ENCODE measurements at regions not wholly inside any gene's neighbourhood (a gene's known extent, or its start where the extent isn't known, plus 50 kb on each side); places are given as distances from the start of the nearest gene placed in this dataset.

DNA sequence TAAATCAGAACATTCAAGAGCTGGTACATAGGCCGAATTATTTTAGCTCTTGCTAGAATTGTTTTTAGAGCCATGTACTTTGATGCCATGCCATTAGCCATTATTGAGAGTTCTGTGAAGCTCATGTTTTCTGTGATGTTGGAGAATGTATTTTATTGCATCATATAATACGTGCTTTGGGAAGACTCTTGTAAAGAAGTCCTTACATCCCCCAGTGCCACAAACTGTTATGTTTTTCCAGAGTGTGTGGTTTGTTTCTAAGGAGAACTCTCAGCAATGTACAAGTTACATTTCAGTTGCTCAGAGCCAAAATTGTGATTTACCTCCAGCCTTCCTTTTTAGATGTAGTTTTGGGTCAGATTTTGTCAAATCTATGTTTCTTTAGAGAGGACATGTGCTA lies 148.6 kb downstream of the HAUS1 start:
- H4K20me1 ChIP-seq (replicated peaks; ENCODE audit: control insufficient read depth, insufficient read depth, low read length) = no peaks in the 10 kb centered on the region; the same call in 1 of the 2 replicates
- POLR2A ChIA-PET = interaction anchor here (1.5 kb wide), 1 partner anchor 13 kb away, joined by 3 read pairs; no protein-coding TSS in a partner anchor
- TF ChIP-seq MTA1 (IDR thresholded peaks at IDR 0.05; ENCODE audit: borderline replicate concordance) = no peak
- intact Hi-C loops (cut with micrococcal nuclease) (no loop called here), in situ Hi-C loops (cut with MboI) (no loop called here)
- no TSS peak for BruUV-seq (replicated peaks)
- WGBS (ENCODE audit: insufficient coverage, low coverage, missing lambda C conversion rate) = 87% methylated on average over 2 of the region's 2 CpGs
- no peak overlapping the region for H3K4me3 ChIP-seq
- no peak overlapping the region for H3K9ac ChIP-seq (ENCODE audit: insufficient read depth in 1 of 2, low read depth in 2 of 2, low read length in 2 of 2)
- CTCF ChIA-PET (ENCODE audit: low intra/inter-chr PET ratio) = no interaction called here
- no peaks in the 10 kb centered on the region for H3K27me3 ChIP-seq (ENCODE audit: control insufficient read depth in 2 of 2, insufficient read depth in 2 of 2, low read length in 2 of 2)
- H3K36me3 ChIP-seq (ENCODE audit: control insufficient read depth, insufficient read depth, low read length) = peaks cover 19% of the 10 kb centered on the region
- peaks cover 4 to 6% of the 10 kb centered on the region in 2 experiments; a peak in 3 of 5 replicates for H3K4me1 ChIP-seq (replicated peaks in 1 of 2; ENCODE audit: control insufficient read depth in 2 of 2, insufficient read depth in 2 of 2, low read length in 2 of 2)
- no peaks in the 10 kb centered on the region for H3K9me3 ChIP-seq (replicated peaks; ENCODE audit: control insufficient read depth, insufficient read depth, low read depth, low read length)
- no peak for FAIRE-seq
- DNase-seq (ENCODE audit: extremely low read depth in 1 of 4, low spot score in 3 of 4) = no peak
- no peak overlapping the region for H3K27ac ChIP-seq (ENCODE audit: extremely low read depth, low read depth, low read length)
- no peaks in the 10 kb centered on the region for H3K9me1 ChIP-seq (ENCODE audit: control insufficient read depth, insufficient read depth, low read length)
- no peak overlapping the region for H3K4me2 ChIP-seq (ENCODE audit: insufficient read depth, low read length)
- peaks cover 16% of the 10 kb centered on the region for H3K79me2 ChIP-seq (ENCODE audit: control insufficient read depth, insufficient read depth, low read length)
- H2AFZ ChIP-seq (ENCODE audit: low read depth, low read length) = no peak overlapping the region
- ATAC-seq = no peak

DNA sequence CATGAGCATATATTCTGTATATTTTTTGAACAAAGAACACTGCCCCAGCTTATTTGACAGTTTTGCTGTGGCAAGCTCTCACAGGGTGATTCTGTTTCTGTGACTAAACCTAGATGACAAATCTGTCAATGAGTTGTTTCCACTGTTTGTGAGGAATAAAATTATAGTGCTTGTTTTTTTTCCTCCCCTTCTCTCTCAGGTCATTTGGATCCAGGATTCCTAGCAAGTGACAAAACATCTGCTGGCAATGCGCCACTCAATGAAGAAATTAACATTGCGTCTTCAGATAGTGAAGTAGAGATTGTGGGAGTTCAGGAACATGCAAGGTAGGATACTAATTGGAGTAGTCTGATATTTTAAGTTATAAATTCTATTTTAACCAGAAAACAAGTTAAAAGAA lies 149.3 kb downstream of the HAUS1 start:
- 90% methylated on average over 2 of the region's 2 CpGs for WGBS (ENCODE audit: insufficient coverage, low coverage, missing lambda C conversion rate)
- CTCF ChIA-PET (ENCODE audit: low intra/inter-chr PET ratio) = no interaction called here
- no peaks in the 10 kb centered on the region for H3K9me3 ChIP-seq (replicated peaks; ENCODE audit: control insufficient read depth, insufficient read depth, low read depth, low read length)
- H3K9ac ChIP-seq (ENCODE audit: insufficient read depth in 1 of 2, low read depth in 2 of 2, low read length in 2 of 2) = no peak overlapping the region
- POLR2A ChIA-PET = no interaction called here
- DNase-seq (ENCODE audit: extremely low read depth in 1 of 4, low spot score in 3 of 4) (no peak), ATAC-seq (no peak), FAIRE-seq (no peak)
- H3K27ac ChIP-seq (ENCODE audit: extremely low read depth, low read depth, low read length) = no peak overlapping the region
- intact Hi-C loops (cut with micrococcal nuclease) (no loop called here), in situ Hi-C loops (cut with MboI) (no loop called here)
- no peaks in the 10 kb centered on the region for H3K27me3 ChIP-seq (ENCODE audit: control insufficient read depth in 2 of 2, insufficient read depth in 2 of 2, low read length in 2 of 2)
- no peak overlapping the region for H3K4me3 ChIP-seq
- BruUV-seq (replicated peaks) = no TSS peak
- no peak overlapping the region for H2AFZ ChIP-seq (ENCODE audit: low read depth, low read length)
- peaks cover 14% of the 10 kb centered on the region for H3K36me3 ChIP-seq (ENCODE audit: control insufficient read depth, insufficient read depth, low read length)
- H3K9me1 ChIP-seq (ENCODE audit: control insufficient read depth, insufficient read depth, low read length) = no peaks in the 10 kb centered on the region
- H4K20me1 ChIP-seq (replicated peaks; ENCODE audit: control insufficient read depth, insufficient read depth, low read length) = no peaks in the 10 kb centered on the region; the same call in 1 of the 2 replicates
- H3K79me2 ChIP-seq (ENCODE audit: control insufficient read depth, insufficient read depth, low read length) = peaks cover 14% of the 10 kb centered on the region
- H3K4me1 ChIP-seq (replicated peaks in 1 of 2; ENCODE audit: control insufficient read depth in 2 of 2, insufficient read depth in 2 of 2, low read length in 2 of 2) = peaks cover 4 to 6% of the 10 kb centered on the region in 2 experiments; a peak in 3 of 5 replicates
- H3K4me2 ChIP-seq (ENCODE audit: insufficient read depth, low read length) = no peak overlapping the region
- TF ChIP-seq, protein P1, sequence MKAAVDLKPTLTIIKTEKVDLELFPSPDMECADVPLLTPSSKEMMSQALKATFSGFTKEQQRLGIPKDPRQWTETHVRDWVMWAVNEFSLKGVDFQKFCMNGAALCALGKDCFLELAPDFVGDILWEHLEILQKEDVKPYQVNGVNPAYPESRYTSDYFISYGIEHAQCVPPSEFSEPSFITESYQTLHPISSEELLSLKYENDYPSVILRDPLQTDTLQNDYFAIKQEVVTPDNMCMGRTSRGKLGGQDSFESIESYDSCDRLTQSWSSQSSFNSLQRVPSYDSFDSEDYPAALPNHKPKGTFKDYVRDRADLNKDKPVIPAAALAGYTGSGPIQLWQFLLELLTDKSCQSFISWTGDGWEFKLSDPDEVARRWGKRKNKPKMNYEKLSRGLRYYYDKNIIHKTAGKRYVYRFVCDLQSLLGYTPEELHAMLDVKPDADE (conservative IDR thresholded peaks at IDR 0.05; ENCODE audit: control insufficient read depth, low read depth, low read length) = no peak
- TF ChIP-seq, protein P2, sequence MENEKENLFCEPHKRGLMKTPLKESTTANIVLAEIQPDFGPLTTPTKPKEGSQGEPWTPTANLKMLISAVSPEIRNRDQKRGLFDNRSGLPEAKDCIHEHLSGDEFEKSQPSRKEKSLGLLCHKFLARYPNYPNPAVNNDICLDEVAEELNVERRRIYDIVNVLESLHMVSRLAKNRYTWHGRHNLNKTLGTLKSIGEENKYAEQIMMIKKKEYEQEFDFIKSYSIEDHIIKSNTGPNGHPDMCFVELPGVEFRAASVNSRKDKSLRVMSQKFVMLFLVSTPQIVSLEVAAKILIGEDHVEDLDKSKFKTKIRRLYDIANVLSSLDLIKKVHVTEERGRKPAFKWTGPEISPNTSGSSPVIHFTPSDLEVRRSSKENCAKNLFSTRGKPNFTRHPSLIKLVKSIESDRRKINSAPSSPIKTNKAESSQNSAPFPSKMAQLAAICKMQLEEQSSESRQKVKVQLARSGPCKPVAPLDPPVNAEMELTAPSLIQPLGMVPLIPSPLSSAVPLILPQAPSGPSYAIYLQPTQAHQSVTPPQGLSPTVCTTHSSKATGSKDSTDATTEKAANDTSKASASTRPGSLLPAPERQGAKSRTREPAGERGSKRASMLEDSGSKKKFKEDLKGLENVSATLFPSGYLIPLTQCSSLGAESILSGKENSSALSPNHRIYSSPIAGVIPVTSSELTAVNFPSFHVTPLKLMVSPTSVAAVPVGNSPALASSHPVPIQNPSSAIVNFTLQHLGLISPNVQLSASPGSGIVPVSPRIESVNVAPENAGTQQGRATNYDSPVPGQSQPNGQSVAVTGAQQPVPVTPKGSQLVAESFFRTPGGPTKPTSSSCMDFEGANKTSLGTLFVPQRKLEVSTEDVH (IDR thresholded peaks at IDR 0.05; ENCODE audit: low read depth, partially characterized antibody) = no peak
- no peak for TF ChIP-seq ZNF224 (CRISPR knock-in tag; IDR thresholded peaks at IDR 0.05)
- no peak for TF ChIP-seq KDM5B (IDR thresholded peaks at IDR 0.05; ENCODE audit: insufficient replicate concordance, low read depth, low read length)
- TF ChIP-seq ZNF217 (CRISPR knock-in tag; IDR thresholded peaks at IDR 0.05) = no peak
- TF ChIP-seq ETV1 (tag; conservative IDR thresholded peaks at IDR 0.05; ENCODE audit: low read depth) = no peak
- TF ChIP-seq MAFF (IDR thresholded peaks at IDR 0.05; ENCODE audit: low read length) = no peak
- no peak for TF ChIP-seq NR3C1 (CRISPR knock-in tag; IDR thresholded peaks at IDR 0.05)
- no peak for TF ChIP-seq PCBP1 (IDR thresholded peaks at IDR 0.05; ENCODE audit: low read depth, low read length, poor library complexity, severe bottlenecking)
- no peak for TF ChIP-seq MIER1 (IDR thresholded peaks at IDR 0.05; ENCODE audit: low read depth)
